ENCODE measurements at regions not wholly inside any gene's neighbourhood (a gene's known extent, or its start where the extent isn't known, plus 50 kb on each side); places are given as distances from the start of the nearest gene placed in this dataset.

DNA sequence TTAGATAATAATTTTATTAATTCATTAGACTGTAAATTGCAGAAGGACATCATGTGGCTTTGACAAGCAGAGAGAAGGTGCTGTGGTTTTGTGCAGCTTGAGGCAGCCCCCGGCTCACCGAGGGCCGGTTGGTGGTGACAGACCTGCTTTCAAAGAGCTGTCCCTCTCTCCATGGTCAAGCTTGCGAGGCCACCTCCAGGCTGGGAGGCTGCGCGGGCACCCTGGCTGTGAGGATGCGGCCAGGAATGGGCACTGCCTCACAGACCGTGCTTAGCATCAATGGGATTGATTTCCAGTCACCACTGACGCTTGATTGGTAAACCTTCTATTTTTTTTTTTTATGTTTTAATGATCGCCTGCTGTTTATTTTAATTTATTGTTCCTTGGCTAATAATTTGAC, 690.9 kb downstream of the GALR1 start:
- no peak for DNase-seq

DNA sequence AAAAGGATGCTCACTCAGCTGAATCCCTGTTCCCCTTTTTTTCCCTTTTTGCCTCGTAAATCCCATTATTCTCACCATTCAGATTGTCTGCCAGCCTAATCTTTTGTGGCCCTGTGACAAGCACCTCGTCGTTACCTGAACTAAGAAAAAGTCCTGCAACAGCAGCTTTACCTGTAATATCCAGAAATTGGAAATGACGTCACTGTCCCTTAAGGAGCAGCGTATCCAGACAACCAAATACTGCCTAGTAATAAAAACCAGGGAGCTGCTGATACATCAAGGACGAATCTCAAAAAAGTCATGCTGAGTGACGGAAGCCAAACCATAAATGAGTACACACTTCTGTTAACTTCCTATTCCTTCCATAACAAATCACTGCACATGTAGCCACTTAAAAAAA, 694.9 kb downstream of the GALR1 start:
- DNase-seq: no peak

DNA sequence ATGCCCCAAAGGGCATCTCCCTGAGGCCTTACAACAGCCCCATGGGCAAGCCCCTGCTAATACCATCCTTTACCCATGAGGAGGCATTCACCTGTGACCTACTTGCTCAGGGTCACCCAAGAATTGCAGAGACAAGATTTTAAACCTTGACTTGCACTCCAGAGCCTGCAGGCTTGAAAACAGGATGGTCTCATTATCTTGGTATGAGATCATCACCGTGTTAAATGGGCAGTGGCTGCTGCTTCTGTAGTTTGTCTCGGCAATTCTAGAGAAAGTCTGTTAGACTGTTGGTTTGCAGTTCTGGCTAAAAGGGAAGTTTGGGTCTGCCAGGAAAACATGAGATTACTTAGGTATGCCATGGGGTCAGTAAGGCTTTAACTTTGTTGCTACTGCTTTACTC, 698.9 kb downstream of the GALR1 start:
- no peak for DNase-seq

DNA sequence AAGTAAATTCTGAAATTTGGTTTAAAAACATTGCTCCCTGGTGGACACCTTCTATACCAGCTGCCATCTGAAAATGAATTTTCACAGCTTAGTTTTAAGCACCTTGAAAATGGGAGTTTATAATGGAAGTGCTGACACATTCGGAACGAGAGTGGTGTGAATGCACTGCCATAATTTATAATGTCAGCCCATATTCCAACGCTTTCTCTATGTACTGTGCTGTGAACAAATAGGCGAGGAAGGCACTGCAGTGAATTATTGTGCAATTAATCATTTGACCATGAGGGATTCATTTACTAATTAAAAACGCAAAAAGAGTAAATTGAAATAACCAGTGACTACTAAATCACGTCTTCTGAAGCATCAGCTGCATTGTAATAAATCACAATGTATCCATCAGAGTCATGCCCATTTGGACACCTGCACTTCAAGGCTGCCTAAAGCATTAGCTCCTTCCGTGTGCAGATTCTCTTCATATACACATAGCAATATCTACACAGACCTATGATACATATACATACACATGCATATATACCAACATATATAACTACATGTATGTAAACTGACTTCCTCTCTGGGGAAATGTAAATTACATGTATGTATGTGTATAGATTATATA, 699.8 kb downstream of the GALR1 start:
- DNase-seq: no peak

DNA sequence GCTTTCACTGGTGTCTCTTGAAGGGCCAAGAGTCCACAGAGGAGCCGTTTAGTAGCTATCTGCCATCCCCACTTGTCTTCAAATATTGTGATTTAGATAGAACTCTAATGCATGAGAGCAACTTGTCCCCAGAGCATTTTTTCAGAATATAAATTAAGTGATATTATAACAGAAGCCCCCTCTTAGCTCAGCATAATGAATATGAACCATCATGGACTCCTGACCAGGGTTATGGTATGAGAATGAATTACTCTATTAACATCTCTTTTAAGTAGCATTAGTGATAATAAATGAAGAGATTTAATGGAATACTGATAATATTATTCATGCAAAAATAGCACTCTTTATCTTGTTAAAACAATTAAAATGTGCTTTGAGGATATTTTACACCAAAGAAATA, 709.6 kb downstream of the GALR1 start:
- DNase-seq: no peak

DNA sequence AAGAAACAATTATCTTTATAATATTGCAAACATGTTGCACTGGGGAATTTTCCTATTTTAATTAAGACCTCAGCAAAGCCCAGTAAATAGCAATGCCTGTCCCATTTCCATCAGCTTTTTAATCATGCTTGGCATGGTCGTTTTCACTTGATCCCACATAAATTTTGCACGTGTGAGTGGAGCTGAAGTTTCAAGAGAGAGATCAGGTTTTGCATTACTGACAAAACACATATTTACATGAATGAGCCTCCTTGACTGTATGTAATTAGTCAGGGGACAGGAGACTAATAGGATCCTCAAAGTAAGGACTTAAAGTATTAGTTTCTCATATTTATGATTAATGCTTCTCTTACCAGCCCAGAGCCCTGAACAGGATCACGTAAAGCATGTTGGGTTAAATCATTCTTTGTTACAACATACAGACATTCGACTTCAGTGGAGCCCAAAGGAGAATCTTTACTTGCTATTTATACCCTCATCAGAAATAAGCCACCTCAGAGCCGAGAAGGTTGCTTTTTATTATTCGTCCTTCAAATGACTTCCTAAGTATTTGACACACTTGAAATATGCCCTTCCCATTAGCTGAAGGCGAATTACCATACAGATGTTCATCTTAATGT, 711.3 kb downstream of the GALR1 start:
- DNase-seq: no peak

DNA sequence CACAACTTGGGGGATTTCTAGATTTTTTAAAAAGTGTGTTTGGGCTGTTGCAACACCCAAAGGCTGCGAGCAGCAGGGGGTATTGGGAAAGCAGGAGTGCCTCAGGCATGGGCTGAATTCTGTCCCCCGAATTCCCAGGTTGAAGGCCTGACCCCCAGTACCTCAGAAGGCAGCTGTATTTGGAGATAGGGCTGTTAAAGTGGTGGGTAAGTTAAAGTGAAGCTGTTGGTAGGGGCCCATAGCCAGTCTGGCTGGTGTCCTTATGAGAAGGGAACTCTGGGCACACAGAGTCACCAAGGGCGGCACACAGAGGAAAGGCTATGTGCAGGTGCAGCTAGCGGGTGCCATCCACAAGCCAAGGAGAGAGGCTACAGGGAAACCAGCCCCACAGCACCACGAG, 717.4 kb downstream of the GALR1 start:
- DNase-seq: no peak

DNA sequence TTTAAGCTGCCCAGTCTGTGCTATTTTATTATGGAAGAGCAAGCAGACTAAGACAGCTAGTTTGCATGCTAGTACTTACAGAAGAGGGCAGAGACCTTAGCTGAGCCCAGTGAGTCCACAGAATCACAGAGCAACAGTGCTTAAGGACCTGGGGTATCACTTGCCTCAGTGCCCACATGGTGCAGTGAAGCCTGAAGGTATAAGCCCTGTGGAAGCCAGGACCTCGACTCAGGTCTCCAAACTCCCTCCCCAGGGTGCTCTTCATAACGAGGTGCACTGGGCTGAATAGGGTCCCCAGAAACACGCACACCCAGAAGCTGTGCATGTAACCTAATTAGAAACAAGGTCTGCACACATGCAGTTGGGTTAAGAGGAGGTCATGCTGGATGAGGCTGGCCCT, 718.1 kb downstream of the GALR1 start:
- DNase-seq: no peak

DNA sequence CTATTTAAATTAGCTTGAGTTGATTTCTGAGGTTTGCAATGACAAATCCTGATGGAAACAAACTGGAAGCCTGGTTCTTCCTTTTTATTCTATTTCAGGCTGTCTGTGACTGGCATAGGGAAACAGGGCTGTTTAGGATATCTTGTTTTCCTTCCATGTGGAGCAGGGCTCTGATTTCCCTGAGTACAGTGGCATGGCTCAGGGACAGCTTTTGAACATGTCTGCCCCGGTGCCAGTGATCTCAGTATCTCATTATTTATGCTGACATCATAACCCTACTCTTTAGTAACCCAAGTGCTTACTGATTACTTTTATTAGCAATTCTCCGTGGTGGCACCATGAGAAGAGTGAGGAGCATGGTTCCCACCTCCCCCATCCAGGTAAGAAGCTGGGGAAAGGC, 720.3 kb downstream of the GALR1 start:
- no peak for DNase-seq

DNA sequence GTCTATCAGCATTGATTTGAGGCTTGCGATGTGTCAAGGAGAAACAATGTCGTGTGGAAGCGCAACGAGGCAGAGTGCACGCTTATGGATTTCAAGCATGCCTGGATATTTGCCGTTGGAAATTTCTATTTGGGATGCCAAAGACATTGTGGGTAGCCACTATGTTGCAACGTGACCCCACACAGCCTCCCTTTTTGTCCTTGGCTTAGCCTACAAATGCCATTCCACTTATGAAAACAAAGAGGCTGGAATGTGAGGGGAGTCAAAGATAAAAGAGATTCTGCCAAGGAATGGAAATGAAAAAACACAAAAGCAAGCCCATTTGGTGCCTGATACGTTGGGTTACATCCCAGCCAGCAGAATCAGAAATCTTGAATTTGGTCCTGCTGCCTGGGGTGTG, 721.2 kb downstream of the GALR1 start:
- no peak for DNase-seq

DNA sequence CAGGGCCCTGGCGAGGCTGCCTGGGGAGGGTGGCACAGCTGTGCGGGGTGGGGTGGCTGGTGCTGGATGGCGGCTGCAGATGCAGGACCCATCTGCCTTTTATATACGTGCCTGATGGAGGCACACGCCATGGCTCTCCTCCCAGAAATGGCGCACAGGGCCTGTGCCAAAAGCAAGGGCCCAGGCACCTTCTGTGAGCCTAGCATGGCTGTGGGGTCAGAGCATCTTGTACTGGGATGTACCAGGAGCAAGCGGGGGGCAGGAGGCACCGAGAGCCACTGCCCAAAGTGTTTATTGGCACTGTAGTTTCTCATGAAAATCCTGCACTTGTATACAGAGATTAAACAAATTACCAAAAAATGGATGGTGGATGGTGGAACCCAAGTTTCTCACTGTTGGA, 724.1 kb downstream of the GALR1 start:
- no peak for DNase-seq

DNA sequence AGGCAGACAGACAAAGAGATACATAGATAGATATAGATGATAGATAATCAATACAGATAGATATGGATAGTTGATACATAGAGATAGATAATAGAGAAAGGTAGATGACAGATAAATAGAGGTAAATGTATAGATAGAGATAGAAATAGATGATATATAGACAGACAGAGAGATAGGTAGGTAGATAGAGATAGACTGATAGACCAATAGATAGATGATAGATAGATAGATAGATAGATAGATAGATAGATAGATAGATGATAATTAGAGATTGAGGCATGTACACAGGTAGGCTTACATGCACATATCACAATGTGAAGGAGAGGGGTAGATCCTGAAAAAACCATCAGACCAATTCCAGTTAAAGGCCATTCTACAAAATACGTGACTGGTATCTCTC, 724.7 kb downstream of the GALR1 start:
- no peak for DNase-seq

DNA sequence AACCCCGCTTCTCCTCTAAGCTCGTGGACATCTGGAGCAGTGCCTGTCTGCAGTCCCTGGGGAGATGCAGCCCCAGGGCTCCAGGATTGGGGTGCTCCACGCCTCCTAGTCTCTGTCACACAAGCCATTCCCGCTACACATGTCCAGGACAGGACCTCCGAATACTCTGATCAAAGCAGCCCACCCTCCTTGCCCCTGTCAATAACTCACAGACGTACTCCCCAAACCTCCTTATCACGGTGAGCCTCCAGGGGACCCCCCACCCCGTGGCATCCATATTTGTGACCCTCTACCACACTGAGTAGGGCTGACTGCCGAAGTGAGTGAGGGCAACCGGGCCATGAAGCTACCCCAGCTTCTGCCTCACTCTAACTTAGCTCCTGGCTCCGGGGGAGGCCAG, 727.7 kb downstream of the GALR1 start:
- DNase-seq: no peak

DNA sequence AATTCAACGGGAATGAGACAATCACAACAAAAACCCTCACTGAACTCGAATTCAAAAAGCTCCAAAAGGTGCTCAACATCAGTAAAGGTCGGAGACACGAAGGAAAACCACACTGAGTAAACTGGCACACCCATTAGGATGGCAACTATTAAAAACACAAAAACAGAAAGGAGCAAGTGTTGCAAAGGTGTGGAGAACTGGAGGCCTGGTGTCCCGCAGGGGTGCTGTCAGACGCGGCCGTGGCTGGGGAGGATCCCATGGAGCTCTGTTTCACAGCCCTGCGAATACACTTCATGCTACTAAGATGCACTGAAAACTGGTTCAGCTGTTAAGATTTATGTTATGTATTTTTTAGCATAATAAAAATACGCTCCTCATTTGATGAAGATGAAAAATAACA, 730.6 kb downstream of the GALR1 start:
- DNase-seq: no peak

DNA sequence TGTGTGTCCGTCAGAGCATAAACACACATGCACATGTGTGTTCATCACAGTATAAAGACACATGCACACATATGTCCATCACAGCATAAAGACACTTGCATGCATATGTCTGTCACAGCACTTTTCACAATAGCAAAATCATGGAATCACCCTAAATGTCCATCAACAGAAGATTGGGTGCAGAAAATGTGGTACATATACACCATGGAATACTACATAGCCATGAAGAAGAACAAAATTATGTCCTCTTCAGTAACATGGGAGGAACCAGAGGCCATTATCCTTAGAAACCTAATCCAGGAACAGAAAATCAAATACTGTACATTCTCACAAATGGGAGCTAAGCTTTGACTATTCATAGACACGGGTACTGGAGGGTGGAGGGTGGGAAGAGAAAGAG, 732.2 kb downstream of the GALR1 start:
- DNase-seq: no peak

DNA sequence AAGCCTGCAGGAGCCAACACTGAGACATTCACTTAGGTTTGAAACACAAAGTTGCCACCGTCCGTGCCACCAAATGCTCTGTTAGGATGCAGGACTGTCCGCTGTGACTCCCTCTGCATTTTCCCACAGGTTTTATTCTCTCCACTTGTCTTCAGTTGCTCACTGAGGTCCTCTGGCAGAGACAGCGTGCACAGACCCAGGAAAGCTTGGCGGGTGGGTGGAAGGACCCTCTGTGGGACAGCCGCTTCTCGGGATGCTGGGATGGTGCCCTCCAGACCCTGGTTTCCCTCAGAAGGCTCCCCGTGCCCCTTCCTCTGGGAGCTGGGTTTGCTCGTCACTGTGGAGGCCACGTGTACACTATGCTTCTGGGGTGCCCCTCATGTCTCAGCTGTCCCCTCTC, 733.6 kb downstream of the GALR1 start:
- no peak for DNase-seq

DNA sequence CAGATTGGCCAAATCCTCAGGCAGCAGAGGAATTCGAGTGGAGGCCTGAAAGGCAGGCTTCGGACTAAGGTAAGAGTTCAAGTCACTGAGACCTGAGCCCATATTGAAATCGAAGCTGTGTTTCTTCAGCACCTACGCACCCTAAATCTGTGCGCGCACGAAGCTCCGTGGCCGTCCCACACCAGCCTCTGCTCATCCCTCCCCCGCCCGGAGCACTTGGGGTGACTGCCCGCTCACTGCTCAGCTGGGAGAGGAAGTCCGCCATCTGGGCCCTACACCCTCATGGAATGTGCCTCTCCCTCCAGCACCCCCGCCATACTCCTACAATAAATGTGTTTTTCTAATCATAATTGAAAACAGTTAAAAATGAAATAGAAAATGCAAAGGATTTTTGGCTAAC, 734.5 kb downstream of the GALR1 start:
- no peak for DNase-seq

DNA sequence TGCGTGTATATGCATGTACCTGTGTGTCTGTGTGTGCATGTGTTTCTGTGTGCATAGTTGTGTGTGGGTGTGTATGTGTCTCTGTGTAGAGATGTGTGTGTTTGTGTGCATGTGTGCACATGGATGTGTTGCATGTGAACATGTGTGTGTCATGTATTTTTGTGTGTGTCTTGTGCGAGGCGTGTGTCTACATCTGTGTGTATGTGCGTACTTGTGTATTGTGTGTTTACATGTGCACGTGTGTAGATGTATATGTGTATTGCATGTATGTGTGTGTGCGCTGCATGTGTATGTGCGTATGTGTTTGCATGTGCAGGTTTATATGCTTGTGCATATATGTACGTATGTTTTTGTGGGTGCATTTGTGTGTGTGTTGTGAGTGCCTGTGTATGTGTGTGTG, 735.2 kb downstream of the GALR1 start:
- no peak for DNase-seq

DNA sequence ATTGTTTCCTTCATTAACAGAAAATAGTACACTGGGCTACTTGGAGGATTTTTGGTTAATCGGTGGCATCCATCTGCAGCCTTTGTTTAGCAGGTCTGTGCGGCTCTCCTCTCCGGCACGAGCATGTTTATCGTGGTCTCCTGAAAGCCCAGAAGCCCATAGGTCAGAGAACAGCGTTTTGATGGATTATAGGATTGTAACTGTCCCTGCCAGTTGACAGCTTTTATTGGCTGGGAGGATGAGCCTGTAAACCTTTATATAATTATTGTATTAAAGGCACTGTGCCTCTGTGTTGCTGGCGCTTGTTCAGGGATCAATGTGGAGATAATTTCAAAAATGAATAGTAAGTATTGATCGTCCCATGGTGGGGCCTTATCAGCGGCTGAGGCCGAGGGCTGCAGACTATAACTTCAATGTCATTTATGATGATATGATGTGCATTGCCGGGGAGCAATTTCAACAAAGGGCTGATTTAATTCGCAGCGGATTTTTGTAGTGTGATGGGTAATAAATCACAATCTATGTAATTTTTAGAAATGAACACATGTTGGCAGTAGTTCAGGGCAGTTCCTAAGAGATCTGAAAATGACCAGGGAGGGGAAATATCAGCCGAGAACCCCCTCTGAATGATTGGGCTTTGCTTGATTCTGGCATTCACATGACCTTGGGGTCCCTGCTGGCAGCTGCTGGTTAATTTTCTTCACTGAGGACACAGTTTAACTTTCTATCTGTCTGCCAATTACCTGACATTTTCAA, 736.1 kb downstream of the GALR1 start:
- no peak for DNase-seq

DNA sequence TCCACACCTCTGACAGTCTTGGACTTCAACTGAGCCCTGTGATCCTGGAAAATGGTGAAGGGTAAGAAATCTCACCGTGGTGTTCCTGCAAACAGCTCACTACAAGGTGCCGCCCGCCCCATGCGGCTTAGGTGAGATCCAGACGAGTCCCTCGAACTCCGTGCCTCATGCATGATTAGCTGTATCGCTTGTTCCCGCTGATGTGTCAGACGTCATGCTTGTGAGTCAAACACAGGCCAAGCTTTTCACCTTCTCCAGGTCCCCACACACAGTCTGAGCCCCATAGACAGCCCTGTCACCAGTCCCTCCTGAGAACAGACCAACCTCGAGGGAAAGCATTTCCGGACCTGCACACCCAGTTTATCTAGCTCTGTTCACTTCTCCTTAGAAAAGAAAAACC, 740.5 kb downstream of the GALR1 start:
- DNase-seq: no peak

DNA sequence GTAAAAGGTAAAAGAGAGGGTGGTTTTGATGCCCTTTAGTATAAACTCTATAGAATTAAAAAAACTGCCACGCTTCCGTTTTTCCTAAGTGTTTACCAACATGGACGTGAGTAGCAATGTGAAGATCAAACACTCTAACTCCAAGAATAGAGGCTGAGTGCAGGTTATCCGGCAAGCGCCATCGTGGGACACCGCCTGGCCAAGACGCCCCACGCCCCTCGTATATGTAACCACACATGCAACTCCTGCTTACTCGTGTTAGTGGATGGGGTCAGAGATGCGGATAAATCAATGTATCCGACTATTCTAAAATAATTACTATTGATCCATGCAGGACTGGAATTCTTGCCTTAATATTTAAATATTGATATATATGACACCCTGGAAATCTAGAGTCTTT, 741.3 kb downstream of the GALR1 start:
- DNase-seq: no peak

DNA sequence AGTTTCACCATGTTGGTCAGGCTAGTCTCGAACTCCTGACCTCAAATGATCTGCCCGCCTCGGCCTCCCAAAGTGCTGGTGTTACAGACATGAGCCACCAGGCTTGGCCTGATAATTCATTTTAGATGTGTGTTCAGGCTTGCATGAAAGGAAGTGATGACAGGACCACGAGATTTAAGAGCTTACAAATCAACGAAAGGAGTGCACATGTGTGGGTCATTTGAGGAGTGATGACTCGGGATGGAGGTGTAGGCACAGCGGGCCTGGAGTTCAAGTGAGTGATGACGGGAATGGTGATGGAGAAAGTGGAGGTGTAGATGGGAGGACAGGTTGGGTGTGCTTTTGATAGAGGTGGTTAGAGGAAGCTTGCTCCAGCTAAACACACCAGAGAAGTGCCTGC, 742.4 kb downstream of the GALR1 start:
- DNase-seq: no peak

DNA sequence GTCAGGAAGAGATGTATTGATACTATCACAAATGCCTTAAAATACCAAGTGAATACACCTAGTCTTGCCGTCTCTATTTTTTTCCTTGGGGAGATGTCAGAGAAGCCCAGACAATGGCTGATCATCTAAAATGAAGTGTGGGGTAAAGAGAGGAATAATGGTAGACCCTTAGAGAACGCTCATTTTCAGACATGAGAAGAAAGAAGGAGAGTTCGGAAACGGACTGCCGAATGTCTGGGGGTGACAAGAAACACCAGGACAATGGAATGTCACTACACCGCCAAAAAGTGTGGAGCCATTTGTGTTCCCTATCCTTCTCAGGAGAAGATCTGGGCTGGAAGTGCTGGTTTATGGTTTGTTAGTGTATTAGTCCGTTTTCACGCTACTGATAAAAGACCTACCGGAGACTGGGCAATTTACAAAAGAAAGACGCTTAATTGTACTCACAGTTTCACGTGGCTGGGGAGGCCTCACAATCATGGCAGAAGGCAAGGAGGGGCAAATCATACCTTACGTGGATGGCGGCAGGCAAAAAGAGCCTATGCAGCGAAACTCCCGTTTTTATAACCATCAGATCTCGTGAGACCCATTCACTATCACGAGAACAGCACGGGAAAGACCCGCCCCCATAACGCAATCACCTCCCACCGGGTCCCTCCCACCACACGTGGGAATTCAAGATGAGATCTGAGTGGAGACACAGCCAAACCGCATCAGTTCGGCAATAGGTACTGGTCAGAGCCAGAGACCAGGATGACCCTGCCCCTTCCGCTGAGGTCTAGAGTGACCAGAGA, 743.7 kb downstream of the GALR1 start:
- no peak for DNase-seq

DNA sequence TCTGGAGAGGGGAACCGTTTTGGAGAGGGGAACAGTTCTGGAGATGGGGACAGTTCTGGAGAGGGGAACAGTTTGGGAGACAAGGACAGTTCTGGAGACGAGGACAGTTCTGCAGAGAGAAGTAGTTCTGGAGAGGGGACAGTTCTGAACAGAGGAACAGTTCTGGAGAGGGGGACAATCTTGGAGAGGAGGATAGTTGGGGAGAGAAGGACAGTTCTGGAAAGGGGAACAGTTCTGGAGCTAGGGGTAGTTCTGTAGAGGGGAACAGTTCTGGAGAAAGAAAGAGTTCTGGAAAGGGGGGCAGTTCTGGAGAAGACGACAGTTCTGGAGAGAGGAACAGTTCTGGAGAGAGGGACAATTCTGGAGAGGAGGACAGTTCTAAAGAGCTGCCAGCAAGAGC, 745.9 kb downstream of the GALR1 start:
- DNase-seq: no peak

Measured in suppressor macrophage treated with lipopolysaccharide for 4 hours (primary cell).